Left renal pelvis (tissue), 4 donors: ENCODE measurements at regions not wholly inside any gene's neighbourhood (a gene's known extent, or its start where the extent isn't known, plus 50 kb on each side); places are given as distances from the start of the nearest gene placed in this dataset.

Experiments used
- DNase-seq, 4 donors: peaks; one replicate each; pipeline ENCODE4 v3.0.0-alpha.2; 2013; ENCODE audit warnings: low read depth in 4 of 4, low spot score in 3 of 4

- DNase-seq = no peak
Observed at GRCh38 chr17:56735842-56736241, 97.9 kb downstream of the C17orf67 start.

- DNase-seq = no peak
Observed at GRCh38 chr17:56737421-56738161, 96.1 kb downstream of the C17orf67 start.

GRCh38 chr17:56739376-56739775, 94.3 kb downstream of the C17orf67 start:
- DNase-seq = no peak

GRCh38 chr17:56739776-56740175, 93.9 kb downstream of the C17orf67 start:
- DNase-seq = no peak

GRCh38 chr17:56740481-56740880, 93.2 kb downstream of the C17orf67 start:
- no peak for DNase-seq
